GM12875 (cell line): ENCODE measurements at regions not wholly inside any gene's neighbourhood (a gene's known extent, or its start where the extent isn't known, plus 50 kb on each side); places are given as distances from the start of the nearest gene placed in this dataset.
"Not testable (repeated sequence)": the region's sequence is repeated elsewhere in the genome, so short reads cannot be mapped to it uniquely, and the experiment has no call there.

Source experiments
- H3K4me3 ChIP-seq: one replicate; pipeline ENCODE4 v1.5.1; 2011; ENCODE audit warnings: low read depth, low read length, control low read depth
- TF ChIP-seq, protein P1 (sequence below): IDR thresholded peaks from 2 replicates; pipeline ENCODE4 v1.5.1; 2011; ENCODE audit warnings: low read depth, mild to moderate bottlenecking, control low read depth, inconsistent platforms, low read length, moderate library complexity, borderline replicate concordance; ENCODE audit not compliant: insufficient read depth

DNA sequence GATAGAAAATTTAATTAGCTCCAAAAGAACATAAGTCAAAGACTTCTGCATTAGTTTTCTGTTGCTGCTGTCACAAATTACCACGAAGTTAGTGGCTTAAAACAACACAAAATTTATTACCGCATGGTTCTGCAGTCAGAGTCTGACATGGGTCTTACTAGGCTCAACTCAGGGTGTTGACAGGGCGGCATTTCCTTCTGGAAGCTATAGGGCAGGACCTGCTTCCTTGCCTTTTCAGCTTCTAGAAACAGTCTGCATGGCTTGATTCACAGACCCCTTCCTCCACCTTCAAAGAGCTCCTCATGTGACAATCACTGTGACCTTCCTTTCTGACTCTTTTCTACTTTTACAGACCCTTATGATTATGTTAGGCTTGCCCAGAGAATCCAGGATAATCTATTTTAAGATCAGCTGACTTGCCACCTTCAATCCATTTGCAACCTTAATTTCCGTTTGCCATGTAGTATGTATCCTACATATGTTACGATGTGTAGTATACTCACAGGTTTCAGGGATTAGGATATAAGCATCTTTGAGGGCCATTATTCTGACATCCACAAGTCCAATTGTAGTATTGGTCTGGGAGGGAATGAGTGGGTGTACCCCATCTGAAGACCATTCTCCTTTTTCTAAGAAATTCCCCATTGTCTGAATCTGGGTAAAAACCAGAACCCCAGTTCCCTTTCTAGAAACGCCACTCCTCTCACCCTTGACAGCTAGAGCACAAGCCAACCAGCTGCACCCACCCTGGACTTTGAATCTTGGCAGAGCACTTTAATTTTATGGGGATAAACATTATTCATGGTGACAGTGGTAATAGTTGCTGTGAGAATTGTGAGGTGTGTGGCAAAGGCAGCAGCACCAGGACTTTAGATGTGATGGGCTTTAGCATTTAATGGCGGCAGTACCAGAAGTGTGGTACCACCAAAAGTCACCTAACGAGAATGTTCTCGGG is 265.5 kb downstream of the KCNJ2 start:
- TF ChIP-seq, protein P1, sequence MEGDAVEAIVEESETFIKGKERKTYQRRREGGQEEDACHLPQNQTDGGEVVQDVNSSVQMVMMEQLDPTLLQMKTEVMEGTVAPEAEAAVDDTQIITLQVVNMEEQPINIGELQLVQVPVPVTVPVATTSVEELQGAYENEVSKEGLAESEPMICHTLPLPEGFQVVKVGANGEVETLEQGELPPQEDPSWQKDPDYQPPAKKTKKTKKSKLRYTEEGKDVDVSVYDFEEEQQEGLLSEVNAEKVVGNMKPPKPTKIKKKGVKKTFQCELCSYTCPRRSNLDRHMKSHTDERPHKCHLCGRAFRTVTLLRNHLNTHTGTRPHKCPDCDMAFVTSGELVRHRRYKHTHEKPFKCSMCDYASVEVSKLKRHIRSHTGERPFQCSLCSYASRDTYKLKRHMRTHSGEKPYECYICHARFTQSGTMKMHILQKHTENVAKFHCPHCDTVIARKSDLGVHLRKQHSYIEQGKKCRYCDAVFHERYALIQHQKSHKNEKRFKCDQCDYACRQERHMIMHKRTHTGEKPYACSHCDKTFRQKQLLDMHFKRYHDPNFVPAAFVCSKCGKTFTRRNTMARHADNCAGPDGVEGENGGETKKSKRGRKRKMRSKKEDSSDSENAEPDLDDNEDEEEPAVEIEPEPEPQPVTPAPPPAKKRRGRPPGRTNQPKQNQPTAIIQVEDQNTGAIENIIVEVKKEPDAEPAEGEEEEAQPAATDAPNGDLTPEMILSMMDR: no peak
- H3K4me3 ChIP-seq: no peak overlapping the region

DNA sequence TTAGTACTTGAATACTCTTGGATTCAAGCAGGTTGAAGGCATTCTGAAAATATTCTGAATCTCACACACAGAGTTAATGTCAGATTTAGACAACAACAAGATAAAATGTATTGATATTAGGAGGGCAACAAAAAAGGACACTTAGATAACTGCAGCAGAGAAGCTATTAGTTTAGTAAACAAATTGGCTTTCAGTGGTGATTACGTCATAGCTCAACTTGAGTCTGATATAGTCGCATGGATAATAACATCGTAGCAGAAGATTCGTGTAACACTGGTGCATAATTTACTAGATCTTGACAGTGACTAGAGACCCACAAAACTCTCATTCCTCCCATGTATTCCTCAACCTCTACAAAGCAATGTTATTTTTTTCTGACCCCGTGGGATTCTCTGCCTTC is 268.3 kb downstream of the KCNJ2 start:
- H3K4me3 ChIP-seq: no peak overlapping the region
- TF ChIP-seq, protein P1: no peak

- TF ChIP-seq, protein P1: no peak
- no peak overlapping the region for H3K4me3 ChIP-seq
Measured at GRCh38 chr17:70446446-70446845, 277.1 kb downstream of the KCNJ2 start.

DNA sequence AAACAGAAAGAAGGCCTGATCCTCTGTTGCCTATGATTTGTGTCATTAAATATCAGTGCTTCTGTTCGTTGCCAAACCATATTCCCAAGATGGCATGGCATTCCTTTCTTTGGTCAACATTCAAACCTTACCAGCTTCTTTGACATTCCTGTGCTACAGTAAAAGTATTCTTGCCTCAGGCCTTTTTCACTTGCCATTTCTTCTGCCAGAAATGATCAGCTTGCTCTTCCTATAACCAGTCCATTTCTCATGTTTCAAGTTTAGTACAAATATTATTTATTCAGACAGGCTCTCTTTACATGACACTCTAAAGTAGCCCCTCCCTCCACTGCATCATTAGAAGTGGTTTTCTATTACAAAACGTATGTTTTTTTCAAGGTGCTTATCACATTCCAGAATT is 278.3 kb downstream of the KCNJ2 start:
- H3K4me3 ChIP-seq: no peak overlapping the region
- TF ChIP-seq, protein P1: no peak

GRCh38 chr17:70453075-70453474 is 283.7 kb downstream of the KCNJ2 start:
- H3K4me3 ChIP-seq: not testable (repeated sequence)

GRCh38 chr17:70454377-70454776 is 285.0 kb downstream of the KCNJ2 start:
- no peak overlapping the region for H3K4me3 ChIP-seq
- TF ChIP-seq, protein P1: no peak

DNA sequence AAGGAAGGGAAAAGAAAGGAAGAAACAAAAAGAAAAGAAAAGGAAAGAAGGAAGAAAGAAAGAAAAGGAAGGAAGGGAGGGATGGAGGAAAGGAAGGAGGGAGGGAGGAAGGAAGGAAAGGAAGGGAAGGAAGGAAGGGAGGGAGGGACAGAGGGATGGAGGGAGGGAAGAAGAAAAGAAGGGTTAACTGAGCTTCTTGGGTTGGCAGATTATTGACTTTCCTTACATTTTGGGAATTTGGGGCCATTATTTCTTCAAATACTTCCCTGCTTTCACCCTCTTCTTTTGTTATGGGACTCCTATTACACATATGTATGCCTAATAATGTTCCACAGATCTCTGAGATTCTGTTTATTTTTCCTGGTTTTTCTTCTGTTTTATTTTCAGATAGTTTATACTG is 285.6 kb downstream of the KCNJ2 start:
- TF ChIP-seq, protein P1: no peak
- no peak overlapping the region for H3K4me3 ChIP-seq

- TF ChIP-seq, protein P1: no peak
- H3K4me3 ChIP-seq: no peak overlapping the region
Measured at GRCh38 chr17:70464995-70465394, 295.7 kb downstream of the KCNJ2 start.
